Stomach (tissue), 4 donors: ENCODE measurements at regions not wholly inside any gene's neighbourhood (a gene's known extent, or its start where the extent isn't known, plus 50 kb on each side); places are given as distances from the start of the nearest gene placed in this dataset.

Experiments
- EP300 ChIP-seq: sonication (generic); formaldehyde crosslinking; IDR thresholded peaks from one replicate; pipeline ENCODE4 v1.6.1; 2017; ENCODE audit warnings: antibody characterized with exemption
- POLR2A ChIP-seq, 4 donors: fragments of 450-650 bp; IDR thresholded peaks; one replicate each; pipeline ENCODE4 v1.6.1; 2016; ENCODE audit warnings: antibody characterized with exemption in 4 of 4, control low read depth in 2 of 4, mild to moderate bottlenecking in 1 of 4, moderate library complexity in 1 of 4
- POLR2AphosphoS5 ChIP-seq, 3 donors: sonication (generic); formaldehyde crosslinking; IDR thresholded peaks; one replicate each; pipeline ENCODE4 v1.6.1; 2016; ENCODE audit warnings: antibody characterized with exemption in 3 of 3
- TF ChIP-seq, protein P1 (sequence below), 7 experiments: fragments of 450-650 bp in 4 of 7; fragments of 200-600 bp in 3 of 7; sonication (generic) in 3 of 7; IDR thresholded peaks; one replicate each; pipeline ENCODE4 v1.5.1; 2016 to 2019; ENCODE audit warnings: antibody characterized with exemption in 7 of 7, control low read depth in 2 of 7, mild to moderate bottlenecking in 1 of 7

- TF ChIP-seq POLR2AphosphoS5 (IDR thresholded peaks at IDR 0.05) (no peak), EP300 (no peak), POLR2A (IDR thresholded peaks at IDR 0.05) (no peak)
- TF ChIP-seq, protein P1, sequence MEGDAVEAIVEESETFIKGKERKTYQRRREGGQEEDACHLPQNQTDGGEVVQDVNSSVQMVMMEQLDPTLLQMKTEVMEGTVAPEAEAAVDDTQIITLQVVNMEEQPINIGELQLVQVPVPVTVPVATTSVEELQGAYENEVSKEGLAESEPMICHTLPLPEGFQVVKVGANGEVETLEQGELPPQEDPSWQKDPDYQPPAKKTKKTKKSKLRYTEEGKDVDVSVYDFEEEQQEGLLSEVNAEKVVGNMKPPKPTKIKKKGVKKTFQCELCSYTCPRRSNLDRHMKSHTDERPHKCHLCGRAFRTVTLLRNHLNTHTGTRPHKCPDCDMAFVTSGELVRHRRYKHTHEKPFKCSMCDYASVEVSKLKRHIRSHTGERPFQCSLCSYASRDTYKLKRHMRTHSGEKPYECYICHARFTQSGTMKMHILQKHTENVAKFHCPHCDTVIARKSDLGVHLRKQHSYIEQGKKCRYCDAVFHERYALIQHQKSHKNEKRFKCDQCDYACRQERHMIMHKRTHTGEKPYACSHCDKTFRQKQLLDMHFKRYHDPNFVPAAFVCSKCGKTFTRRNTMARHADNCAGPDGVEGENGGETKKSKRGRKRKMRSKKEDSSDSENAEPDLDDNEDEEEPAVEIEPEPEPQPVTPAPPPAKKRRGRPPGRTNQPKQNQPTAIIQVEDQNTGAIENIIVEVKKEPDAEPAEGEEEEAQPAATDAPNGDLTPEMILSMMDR (IDR thresholded peaks at IDR 0.05) = no peak
Observed at GRCh38 chr19:29111576-29111975, 101.4 kb downstream of the UQCRFS1 start.
